ENCODE measurements at regions not wholly inside any gene's neighbourhood (a gene's known extent, or its start where the extent isn't known, plus 50 kb on each side); places are given as distances from the start of the nearest gene placed in this dataset.
"Not testable (repeated sequence)": the region's sequence is repeated elsewhere in the genome, so short reads cannot be mapped to it uniquely, and the experiment has no call there.

- not testable (repeated sequence) for DNase-seq
Observed at GRCh38 chr17:21470422-21470821, 94.3 kb downstream of the KCNJ12 start.

DNA sequence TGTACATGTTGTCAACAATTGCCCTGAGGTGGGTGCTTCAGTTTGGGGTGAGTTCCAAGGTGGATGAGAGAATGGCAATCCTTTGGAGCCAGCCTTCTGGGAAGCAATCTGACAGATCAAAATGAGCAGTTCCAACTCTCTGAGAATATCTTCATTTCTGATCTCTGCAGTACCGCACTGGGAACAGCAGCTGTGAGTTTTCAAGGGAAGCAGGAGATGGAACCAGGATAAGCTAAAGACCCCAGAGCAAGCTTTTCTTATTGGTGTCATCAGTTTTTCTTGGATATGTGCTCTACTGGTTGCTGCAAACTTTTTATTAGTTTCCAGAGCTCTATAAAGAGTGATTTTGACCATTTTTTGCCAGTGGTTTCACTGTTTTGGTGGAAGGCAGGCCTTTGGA, 94.7 kb downstream of the KCNJ12 start:
- no peak for DNase-seq

DNA sequence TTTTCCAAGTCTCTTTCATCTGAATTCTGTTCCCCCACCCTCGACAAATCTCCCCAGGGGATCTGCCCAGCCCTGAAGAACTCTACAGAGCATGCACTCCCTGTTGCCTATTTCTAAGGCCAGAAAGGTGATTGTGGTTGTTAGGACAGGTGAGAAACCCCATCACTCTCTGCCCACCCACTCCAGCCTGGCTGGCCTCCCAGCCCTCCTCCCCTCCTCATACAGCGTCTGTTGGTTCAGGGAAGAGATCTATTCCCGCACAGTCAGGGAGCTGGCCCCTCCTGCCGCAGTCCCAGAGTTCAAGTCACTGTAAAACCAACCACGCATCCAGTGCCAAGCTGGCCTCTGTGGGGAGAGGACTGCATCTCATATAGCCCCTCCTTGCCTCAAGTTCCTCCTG, 98.7 kb downstream of the KCNJ12 start:
- no peak for DNase-seq

DNA sequence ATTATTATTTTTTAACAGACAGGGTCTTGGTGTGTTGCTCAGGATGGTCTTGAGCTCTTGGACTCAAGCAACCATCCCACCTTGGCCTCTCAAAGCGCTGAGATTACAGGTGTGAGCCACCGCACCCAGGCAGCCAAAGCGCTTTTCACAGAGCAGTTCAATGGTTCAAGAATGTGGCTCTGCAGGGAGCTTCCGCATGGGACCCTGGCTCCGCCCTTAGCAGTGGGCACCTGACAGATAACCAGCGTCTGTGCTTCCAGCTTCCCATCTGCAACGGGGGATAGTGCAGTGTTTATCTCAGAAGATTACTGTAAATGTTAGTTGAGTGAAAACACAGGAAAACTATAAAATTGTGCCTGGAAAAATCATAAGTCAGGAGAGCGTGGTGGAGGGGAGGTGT, 99.4 kb downstream of the KCNJ12 start:
- DNase-seq: no peak

DNA sequence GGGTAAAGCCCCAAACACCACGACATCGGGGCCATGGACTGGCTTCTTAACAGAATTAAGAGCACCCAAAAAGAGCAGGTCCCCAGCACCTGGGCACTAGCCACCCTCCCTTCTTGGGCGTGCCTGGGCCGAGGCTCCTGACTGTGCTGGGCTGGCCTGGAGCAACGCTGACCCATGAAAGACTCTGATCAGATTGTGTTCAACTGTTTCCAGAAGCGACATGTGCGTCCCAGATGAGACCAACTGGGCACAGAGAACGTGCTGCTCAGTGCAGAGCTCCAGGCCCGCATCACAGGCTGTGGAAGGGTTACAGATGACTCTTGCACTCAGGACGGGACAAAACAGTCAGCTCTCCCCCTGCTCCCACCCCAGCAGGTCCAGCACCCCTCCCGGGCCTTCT, 100.7 kb downstream of the KCNJ12 start:
- DNase-seq: no peak

DNA sequence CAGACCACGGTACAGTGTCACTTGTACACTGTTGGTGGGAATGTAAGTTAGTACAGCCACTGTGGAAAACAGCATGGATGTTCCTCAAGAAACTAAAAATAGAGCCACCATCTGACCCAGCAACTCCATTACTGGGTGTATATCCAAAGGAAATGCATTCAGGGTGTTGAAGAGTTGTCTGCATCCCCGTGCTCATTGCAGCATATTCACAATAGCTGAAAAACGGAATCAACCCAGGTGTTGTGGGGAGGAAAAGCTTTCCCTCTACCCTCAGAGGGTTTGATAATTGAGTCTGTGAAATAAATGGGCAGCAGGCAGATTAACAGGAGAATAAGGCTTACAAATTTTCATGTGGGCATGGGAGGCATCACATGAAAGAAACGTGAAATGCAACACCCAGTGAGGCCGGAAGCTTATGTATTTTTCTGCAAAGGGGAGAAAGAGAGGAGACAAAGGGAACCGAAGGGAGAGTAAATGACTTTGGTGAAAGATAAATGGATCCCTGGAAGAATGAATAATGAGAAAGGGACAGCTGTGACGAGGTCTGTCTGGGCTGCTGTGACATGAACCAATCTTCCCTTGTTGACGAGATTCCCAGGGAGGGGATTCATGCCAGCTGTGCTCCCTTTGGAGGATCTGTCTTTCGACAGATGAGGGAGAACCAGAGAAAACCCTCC, 106.2 kb downstream of the KCNJ12 start:
- DNase-seq: no peak

DNA sequence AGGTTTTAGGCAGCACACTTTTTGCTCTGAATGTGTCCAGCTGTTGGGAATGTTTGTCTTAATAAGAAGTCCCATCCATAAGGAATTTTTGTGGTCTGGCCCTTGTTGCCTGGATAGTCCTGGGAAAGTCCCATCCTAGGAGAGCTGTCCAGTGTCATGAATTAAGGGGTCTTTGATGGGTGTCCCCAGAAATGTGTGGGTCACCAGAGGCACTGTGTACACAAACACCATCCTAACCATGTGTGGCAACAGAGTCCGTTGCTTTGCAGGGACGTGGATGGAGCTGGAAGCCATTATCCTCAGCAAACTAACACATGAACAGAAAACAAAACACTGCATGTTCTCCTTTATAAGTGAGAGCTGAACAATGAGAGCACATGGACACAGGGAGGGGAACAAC, 111.9 kb downstream of the KCNJ12 start:
- DNase-seq: not testable (repeated sequence)

DNA sequence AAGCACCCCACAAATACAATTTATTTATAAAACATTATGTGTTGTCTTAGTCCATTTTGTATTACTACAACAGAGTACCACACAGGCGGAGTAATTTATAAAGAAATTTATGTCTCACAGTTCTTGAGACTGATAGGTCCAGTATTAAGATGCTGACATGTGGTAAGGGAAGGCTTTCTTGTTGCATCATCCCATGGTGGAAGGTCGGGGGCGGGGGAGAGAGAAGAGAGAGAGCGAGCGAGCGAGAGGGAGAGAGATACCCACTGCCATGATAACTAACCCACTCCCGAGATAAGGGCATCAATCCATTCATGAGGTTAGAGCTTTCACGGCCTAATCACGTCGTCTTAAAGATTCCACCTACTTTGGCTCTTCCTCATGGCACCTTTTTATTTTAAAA, 117.8 kb downstream of the KCNJ12 start:
- no peak for DNase-seq

- DNase-seq: no peak
Observed at GRCh38 chr17:21495281-21495680, 119.1 kb downstream of the KCNJ12 start.

- DNase-seq: no peak
Observed at GRCh38 chr17:21500064-21500463, 123.9 kb downstream of the KCNJ12 start.

DNA sequence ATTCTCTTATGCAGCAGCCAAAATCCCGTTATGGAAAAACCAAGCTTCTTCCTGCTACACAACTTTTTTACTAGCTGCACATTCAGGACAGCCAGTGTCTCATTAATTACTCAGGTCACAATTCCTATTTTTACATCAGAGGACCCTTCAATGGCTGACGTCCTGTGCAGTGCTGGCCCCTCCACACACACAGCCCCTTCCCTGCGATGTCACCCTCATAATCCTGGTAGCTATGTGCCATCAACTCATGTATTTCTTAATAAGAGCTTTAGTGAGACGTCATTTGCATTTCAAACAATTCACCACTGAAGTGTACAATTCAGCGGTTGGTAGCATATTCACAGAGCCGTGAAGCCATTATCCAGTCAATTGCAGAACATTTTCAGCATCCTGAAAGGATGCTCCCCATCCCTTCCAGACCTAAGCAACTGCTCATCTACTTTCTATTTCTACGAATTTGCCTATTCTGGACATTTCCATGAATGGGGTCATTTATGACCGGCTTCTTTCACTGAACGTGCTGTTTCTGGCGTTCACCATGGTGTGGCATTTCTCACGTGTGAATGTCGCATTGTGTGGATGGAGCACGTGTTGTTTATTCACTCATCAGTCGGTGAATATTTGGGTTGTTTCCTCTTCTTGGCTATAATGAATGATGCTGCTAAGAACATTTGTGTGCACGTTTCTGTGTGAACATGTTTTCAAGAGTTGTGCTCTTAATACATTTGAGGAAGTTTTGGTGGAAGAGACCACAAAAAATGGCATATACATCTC, 126.0 kb downstream of the KCNJ12 start:
- not testable (repeated sequence) for DNase-seq

- no peak for DNase-seq
Observed at GRCh38 chr17:21505819-21506815, 130.0 kb downstream of the KCNJ12 start.

DNA sequence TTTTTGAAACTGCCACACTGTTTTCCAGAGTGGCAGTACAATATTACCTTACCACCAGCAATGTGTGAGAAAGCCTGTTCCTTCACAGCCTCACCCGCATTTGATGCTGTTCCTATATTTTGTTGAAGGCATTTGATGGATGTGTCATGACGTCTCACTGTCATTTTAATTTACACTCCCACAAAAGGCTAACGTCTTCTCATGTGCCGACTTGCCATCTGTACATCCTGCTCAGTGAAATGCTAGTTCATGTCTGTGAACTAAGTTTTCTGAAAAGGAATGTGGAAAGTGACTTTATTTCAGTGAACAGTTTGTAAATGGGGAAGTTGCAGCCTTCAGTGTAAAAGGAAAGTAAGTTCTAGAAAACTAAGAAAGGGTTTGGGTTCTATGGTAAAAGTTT, 131.6 kb downstream of the KCNJ12 start:
- not testable (repeated sequence) for DNase-seq

- no peak for DNase-seq
Observed at GRCh38 chr17:21508211-21508610, 132.1 kb downstream of the KCNJ12 start.

DNA sequence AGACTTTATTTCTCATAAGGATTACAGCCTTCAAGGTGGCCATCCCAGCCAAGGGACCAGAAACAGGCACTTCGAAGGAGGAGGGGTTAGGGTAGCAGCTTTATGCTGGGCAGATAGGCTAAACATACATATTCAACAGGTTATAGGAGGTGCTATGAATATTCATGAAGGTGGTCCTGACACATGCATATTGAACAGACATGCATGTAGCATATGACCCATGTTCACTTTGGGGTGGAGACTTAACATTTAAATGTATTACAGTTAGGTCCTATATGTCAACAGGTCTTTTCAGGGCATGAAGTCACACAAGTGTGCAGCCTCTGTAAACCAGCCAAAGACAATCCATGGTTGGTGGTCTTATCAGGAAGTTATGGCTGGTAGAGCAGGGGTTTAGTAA, 133.2 kb downstream of the KCNJ12 start:
- not testable (repeated sequence) for DNase-seq

DNA sequence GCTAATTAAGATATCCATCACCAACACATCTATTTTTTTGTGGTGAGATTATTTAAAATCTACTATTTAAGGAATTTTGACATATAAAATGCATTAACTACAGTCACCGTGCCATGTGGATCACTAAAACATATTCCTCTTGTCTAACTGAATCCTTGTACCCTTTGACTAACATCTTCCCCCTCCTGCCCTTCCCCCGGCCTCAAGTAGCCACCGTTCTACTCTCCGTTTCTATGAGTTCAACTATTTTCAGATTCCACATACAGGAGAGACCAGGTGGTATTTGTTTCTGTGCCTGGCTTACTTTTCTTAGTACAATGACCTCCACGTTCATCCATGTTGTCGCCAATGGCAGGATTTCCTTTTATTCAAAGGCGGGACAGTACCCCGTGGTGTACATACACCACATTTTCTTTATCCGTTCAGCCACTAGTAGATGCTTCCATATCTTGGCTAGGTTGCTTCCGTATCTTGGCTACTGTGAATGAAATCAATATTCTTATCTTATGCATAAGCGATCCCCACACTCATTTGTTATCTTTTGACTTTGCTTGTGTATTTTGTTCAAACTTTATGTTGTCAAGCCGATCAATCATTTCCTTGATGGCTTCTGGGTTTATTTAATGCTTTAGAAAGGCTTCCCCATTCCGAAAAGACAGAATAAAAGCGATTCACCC, 134.7 kb downstream of the KCNJ12 start:
- DNase-seq: no peak

DNA sequence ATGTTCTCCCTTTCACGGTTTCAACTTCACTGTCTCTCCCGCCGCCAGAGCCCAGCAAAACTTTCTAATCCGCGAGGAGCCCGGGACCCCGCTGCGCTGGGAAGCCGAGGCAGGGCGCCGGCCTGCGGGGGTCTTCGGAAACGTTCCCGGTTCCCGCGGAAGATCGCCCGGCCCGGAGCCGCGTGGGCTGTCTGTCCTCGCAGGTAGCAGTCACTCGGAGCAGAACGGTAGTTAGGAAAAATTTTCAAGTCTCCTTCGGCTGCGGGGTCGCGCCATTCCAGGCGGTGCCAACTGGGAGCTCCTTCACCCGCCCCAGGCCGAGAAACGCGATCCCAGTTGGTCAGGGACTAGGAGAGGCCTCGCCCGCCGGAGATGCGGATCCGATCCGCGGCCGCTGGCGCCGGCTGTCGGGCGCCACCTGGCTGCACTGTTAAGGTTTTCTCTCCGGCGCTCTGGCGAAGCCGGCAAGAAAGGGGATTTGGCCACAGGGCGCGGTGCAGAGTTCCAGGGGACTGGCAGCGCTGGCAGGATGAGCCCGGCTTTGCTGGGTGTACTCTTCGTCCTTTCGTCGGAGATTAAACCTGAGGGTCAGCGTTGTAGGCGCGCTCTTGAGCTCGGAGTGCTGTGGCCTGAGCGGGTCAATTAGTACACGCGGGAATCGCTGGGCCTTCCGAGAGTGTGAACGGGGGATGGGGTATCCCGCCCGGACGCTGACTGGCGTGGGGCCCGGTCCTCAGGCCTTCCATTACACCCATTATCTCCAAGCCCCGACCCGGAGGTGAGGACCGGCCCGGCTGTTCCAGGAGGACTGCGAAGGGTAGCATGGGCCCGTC, 135.4 kb downstream of the KCNJ12 start:
- peak; percentile 47 to 87 for DNase-seq

GRCh38 chr17:21512307-21513011, 136.3 kb downstream of the KCNJ12 start:
- DNase-seq: no peak

DNA sequence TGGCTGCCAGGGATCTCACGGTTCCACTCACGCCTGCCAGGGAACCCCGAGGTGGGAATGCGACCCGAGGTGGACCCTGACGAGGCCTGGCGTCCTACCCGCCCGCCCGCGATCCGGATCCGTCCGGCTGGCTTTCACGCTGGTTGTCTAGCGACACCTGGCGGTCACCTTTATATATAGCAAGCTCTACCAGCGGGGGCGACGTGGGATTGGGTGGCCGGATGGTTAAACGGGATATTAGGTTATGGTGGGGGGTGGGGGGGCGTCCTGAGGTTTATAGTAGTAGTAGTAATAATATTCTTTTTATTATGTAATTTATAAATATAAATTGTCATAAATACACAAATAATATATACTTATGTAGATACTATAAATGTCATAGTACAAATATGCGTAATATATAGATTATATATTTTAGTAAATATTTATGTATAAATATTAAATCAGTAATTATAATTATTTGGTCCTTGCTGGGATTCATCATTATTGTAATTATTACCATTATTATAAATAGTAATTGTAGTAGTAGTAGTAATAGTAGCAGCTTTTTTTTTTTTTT, 136.9 kb downstream of the KCNJ12 start:
- DNase-seq: peak in 1 of 2 experiments; percentile 74

GRCh38 chr17:21514567-21514966, 138.4 kb downstream of the KCNJ12 start:
- DNase-seq: not testable (repeated sequence)
